Neutrophil (primary cell): ENCODE measurements at regions not wholly inside any gene's neighbourhood (a gene's known extent, or its start where the extent isn't known, plus 50 kb on each side); places are given as distances from the start of the nearest gene placed in this dataset.

Experiments
- H3K27ac ChIP-seq: fragments of 200-600 bp; sonication (generic); 2 replicates; pipeline ENCODE4 v1.5.1; 2016; ENCODE audit warnings: mild to moderate bottlenecking, moderate library complexity
- H3K27me3 ChIP-seq: fragments of 200-600 bp; sonication (generic); 2 replicates; pipeline ENCODE4 v1.6.0; 2016; ENCODE audit warnings: mild to moderate bottlenecking
- H3K36me3 ChIP-seq: fragments of 200-600 bp; sonication (generic); 2 replicates; pipeline ENCODE4 v1.5.1; 2017
- H3K4me1 ChIP-seq, 2 experiments: fragments of 200-600 bp in 1 of 2; sonication (generic) in 1 of 2; 1 replicate in 1 of 2; 2 replicates in 1 of 2; pipeline versions ENCODE4 v1.5.1 to v1.6.1; 2013 to 2016; ENCODE audit warnings: low read depth in 1 of 2, low read length in 1 of 2, mild to moderate bottlenecking in 1 of 2, moderate library complexity in 1 of 2; ENCODE audit not compliant: control insufficient read depth in 1 of 2, insufficient read depth in 1 of 2
- H3K4me3 ChIP-seq, 2 experiments: fragments of 200-600 bp in 1 of 2; sonication (generic) in 1 of 2; 1 replicate in 1 of 2; 2 replicates in 1 of 2; pipeline ENCODE4 v1.5.1; 2013 to 2016; ENCODE audit warnings: low read depth in 1 of 2, low read length in 1 of 2, mild to moderate bottlenecking in 1 of 2, moderate library complexity in 1 of 2
- H3K9me3 ChIP-seq: fragments of 200-600 bp; sonication (generic); 2 replicates; pipeline ENCODE4 v1.5.1; 2016
- TF ChIP-seq, protein P1 (sequence below): fragments of 200-600 bp; sonication (generic); IDR thresholded peaks from 2 replicates; pipeline ENCODE4 v1.5.1; 2016; ENCODE audit warnings: antibody characterized with exemption

DNA sequence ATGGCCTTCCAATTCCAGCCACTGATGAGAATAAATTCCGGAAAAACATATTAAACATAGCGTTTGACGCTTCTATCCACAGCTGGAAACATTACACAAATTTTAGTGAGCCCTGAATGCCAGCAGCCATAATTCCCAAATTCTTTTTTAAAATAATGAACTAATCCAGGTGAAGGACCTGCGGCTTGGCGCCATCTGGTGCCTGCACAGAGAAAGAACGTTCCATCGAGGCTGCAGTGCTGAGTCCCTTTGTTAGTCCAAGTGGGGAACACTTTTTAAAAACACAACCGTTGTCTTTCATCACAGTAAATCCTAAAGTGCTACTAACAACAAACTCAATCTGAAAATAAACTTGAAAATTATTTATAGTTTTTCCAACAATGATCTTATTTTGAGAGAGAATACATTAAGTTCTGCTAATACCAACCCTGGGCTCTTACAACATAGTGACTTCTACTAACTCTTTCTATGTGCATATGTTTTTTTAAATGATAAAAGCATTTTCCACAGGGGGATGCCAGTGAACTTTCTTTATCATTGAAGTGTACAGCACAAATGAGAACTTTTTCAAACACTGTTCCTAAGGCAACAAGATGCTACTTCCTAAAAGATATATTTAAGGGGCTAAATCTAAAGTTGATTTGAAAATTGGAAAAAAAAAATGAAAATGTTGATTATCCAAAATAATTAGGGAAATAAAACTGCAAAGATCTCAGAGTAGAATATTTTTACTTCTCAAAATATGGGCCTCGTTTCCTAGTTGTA is 166.9 kb upstream of the RNF32 start:
- H3K4me1 ChIP-seq, result no peaks in the 10 kb centered on the region
- H3K4me3 ChIP-seq, result no peak overlapping the region
- H3K27ac ChIP-seq, result no peak overlapping the region
- no peaks in the 10 kb centered on the region for H3K27me3 ChIP-seq
- TF ChIP-seq, protein P1, sequence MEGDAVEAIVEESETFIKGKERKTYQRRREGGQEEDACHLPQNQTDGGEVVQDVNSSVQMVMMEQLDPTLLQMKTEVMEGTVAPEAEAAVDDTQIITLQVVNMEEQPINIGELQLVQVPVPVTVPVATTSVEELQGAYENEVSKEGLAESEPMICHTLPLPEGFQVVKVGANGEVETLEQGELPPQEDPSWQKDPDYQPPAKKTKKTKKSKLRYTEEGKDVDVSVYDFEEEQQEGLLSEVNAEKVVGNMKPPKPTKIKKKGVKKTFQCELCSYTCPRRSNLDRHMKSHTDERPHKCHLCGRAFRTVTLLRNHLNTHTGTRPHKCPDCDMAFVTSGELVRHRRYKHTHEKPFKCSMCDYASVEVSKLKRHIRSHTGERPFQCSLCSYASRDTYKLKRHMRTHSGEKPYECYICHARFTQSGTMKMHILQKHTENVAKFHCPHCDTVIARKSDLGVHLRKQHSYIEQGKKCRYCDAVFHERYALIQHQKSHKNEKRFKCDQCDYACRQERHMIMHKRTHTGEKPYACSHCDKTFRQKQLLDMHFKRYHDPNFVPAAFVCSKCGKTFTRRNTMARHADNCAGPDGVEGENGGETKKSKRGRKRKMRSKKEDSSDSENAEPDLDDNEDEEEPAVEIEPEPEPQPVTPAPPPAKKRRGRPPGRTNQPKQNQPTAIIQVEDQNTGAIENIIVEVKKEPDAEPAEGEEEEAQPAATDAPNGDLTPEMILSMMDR, result no peak
- H3K9me3 ChIP-seq, result no peaks in the 10 kb centered on the region
- no peaks in the 10 kb centered on the region for H3K36me3 ChIP-seq

DNA sequence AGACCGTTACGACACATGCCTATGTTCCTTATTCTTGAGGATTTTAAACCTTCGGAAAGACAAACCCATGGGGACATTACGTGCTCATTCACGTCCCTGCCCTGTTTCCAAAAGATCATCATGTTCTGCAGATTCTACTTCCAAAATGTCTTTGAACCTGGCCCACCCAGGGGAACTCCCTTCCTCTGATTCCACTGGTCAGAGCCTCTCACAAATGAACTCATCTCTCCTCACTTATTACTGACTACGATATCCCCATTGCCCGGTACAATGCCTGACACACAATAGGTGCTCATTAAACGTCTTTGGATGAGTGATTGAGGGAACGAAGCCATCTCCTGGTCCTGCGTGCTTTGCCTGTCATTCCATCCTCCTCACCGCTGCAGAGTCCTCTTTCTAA is 168.3 kb upstream of the RNF32 start:
- TF ChIP-seq, protein P1, result no peak
- Histone ChIP-seq H3K27ac (no peak overlapping the region), H3K4me3 (no peak overlapping the region), H3K27me3 (peaks cover 9% of the 10 kb centered on the region), H3K4me1 (no peaks in the 10 kb centered on the region), H3K9me3 (no peaks in the 10 kb centered on the region), H3K36me3 (no peaks in the 10 kb centered on the region)

DNA sequence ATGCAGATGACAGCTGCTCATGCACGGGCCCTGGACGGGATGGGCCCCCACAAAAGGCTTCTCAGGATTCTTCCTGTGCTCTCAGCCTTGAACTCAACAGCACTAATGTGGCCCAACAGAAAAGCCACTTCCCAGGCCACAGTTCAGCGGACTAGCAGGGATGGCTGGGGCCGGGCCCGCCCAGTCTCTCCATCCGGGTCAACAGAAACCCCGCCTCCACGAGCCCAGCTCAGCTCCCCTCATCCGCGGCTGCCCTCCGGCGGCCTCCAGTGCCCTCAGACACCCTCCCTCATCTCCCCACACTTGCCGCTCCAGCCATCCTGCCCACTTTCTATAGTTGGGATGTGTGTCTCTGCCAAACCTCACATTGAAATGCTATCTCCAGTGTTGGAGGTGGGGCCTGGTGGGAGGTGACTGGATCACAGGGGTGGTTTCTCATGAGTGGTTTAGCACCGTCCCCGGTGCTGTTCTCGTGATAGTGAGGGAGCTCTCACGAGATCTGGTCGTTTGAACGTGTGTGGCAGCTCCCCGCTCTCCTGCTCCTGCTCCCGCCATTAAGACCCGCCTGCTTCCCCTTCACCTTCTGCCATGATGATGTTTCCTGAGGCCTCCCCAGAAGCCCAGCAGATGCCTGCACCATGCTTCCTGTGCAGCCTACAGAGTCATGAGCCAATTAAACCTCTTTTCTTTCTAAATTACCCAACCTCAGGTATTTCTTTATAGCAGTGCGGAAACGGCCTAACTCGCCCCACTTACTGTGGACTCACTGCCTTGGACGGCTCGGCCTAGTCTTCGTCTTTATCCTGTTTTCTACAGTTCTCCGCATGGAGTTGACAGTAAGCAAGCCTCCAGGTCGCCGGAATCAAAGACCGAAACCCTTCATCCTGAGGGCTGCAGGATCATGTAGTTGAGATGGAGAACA is 169.9 kb upstream of the RNF32 start:
- Histone ChIP-seq H3K9me3 (no peaks in the 10 kb centered on the region), H3K36me3 (no peaks in the 10 kb centered on the region), H3K27me3 (peaks cover 25% of the 10 kb centered on the region), H3K27ac (no peak overlapping the region), H3K4me1 (no peaks in the 10 kb centered on the region), H3K4me3 (no peak overlapping the region)
- TF ChIP-seq, protein P1, result no peak

DNA sequence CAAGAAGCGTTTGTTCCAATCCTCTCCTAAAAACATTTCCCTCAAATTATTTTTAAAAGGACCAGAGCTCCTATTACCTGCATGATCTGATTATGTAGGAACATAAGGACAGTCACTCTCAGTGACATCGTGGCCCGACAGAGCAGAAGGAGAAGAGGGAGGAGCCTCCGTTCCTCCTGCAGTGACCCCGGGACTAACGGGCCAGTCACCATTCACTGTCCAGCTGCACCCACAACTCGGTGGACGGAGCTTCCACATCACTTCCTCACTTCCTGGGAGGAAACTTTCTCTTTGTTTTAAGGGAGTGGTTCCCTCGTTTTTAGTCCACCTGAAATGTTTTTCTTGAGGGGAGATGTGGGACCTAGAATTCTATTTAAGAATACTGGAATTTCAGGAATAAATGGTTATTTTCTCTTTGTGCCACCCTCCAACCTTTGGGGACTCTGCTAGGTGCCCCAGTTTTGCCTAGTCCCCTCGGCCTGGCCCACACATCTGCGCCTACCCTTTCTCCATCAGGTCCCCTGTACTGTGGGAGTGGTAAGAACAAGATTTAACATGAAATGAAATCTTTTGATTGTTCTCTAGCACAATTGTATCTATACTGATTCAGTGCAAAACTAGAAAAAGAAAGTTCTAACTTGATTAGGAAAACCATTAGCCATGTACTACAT is 173.5 kb upstream of the RNF32 start:
- TF ChIP-seq, protein P1, result no peak

DNA sequence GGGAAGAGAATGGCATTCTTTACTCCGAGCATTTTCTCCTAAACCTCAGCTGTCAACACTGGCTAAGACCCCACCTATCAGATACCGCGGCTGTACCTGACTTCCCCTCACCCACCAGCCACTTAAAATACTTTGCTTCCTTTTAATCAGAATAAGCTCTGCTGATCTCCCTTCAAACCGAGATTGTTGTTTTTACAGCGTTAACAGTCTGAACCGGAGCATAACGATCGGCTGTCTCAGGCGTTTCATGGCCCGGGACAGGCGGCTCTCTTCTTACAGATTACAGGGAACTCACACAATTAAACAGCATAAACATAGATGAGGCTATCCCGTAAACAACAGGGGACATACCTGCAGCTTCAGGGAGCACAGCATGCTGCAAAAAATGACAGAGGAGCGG is 174.3 kb upstream of the RNF32 start:
- TF ChIP-seq, protein P1, result no peak

More for the DNA sequence above, 173.5 kb upstream of the RNF32 start:
- Histone ChIP-seq H3K36me3 (no peaks in the 10 kb centered on the region), H3K9me3 (no peaks in the 10 kb centered on the region), H3K27ac (no peak overlapping the region), H3K27me3 (peaks cover 33% of the 10 kb centered on the region), H3K4me3 (no peak overlapping the region), H3K4me1 (no peaks in the 10 kb centered on the region)

More for the DNA sequence above, 174.3 kb upstream of the RNF32 start:
- H3K27me3 ChIP-seq, result peaks cover 33% of the 10 kb centered on the region
- H3K27ac ChIP-seq, result no peak overlapping the region
- no peaks in the 10 kb centered on the region for H3K36me3 ChIP-seq
- H3K4me1 ChIP-seq, result no peaks in the 10 kb centered on the region
- H3K9me3 ChIP-seq, result no peaks in the 10 kb centered on the region
- no peak overlapping the region for H3K4me3 ChIP-seq
